Muscle of leg (tissue), 3 donors: ENCODE measurements at regions not wholly inside any gene's neighbourhood (a gene's known extent, or its start where the extent isn't known, plus 50 kb on each side); places are given as distances from the start of the nearest gene placed in this dataset.

Experiments
- DNase-seq: peaks from one replicate; pipeline ENCODE4 v3.0.0; 2013
- H3K27ac ChIP-seq: one replicate; pipeline ENCODE4 v1.5.1; 2013; ENCODE audit warnings: mild to moderate bottlenecking, low read length, control low read depth
- H3K27me3 ChIP-seq: one replicate; pipeline ENCODE4 v1.6.1; 2013; ENCODE audit warnings: low read length; ENCODE audit not compliant: control insufficient read depth, insufficient read depth
- H3K36me3 ChIP-seq: one replicate; pipeline ENCODE4 v1.6.1; 2013; ENCODE audit warnings: low read length; ENCODE audit not compliant: control insufficient read depth, insufficient read depth
- H3K4me1 ChIP-seq: one replicate; pipeline ENCODE4 v1.6.1; 2013; ENCODE audit warnings: low read length; ENCODE audit not compliant: control insufficient read depth, insufficient read depth
- H3K4me3 ChIP-seq: one replicate; pipeline ENCODE4 v1.5.1; 2013; ENCODE audit warnings: low read length, control low read depth
- H3K9me3 ChIP-seq: replicated peaks from 2 replicates; pipeline ENCODE4 v1.6.1; 2013; ENCODE audit warnings: low read depth, low read length; ENCODE audit not compliant: control insufficient read depth
- WGBS: methylation state at CpG from one replicate; pipeline ENCODE4 v1.1.5; 2013; ENCODE audit warnings: missing lambda C conversion rate; ENCODE audit not compliant: insufficient coverage; 5-methylcytosine and 5-hydroxymethylcytosine counted together

DNA sequence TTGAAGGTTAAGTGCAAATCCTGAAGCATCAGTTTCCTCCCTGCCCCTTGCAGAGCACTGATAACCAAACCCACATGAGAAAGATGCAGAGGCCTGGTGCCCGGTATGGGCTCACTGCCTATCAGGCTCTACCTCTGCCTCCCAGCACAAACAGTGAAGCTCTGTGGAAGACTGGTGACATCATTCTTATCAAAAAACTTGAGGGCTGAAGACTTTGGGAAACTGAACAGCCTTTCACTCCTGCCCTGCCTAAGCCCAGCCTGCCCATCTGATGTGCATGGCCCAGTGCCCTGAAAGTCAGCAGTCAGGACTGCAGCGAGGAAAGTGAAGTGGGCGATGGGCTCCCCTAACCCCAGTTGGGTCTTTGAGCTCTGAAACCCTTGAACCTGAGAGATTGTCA is 174.8 kb upstream of the ARL4C start:
- WGBS = 88% methylated on average over 3 of the region's 3 CpGs
- peaks cover 9% of the 10 kb centered on the region for H3K4me1 ChIP-seq
- no peak overlapping the region for H3K27ac ChIP-seq
- H3K9me3 ChIP-seq = peaks cover 3% of the 10 kb centered on the region
- H3K4me3 ChIP-seq = no peak overlapping the region
- no peaks in the 10 kb centered on the region for H3K27me3 ChIP-seq
- H3K36me3 ChIP-seq = no peaks in the 10 kb centered on the region
- no peak for DNase-seq

GRCh38 chr2:234671231-234671630 is 174.3 kb upstream of the ARL4C start:
- Histone ChIP-seq H3K4me1 (peaks cover 6% of the 10 kb centered on the region), H3K4me3 (no peak overlapping the region), H3K27ac (no peak overlapping the region), H3K36me3 (no peaks in the 10 kb centered on the region), H3K9me3 (peaks cover 3% of the 10 kb centered on the region), H3K27me3 (no peaks in the 10 kb centered on the region)
- DNase-seq = no peak
- no CpG with 5 or more reads among the region's 3 CpGs for WGBS

- no peak overlapping the region for H3K4me3 ChIP-seq
Measured at GRCh38 chr2:234670806-234671205, 173.9 kb upstream of the ARL4C start.

GRCh38 chr2:234670052-234670451 is 173.2 kb upstream of the ARL4C start:
- DNase-seq = no peak

More at GRCh38 chr2:234670806-234671205, 173.9 kb upstream of the ARL4C start:
- Histone ChIP-seq H3K4me1 (peaks cover 6% of the 10 kb centered on the region), H3K9me3 (peaks cover 3% of the 10 kb centered on the region), H3K27ac (no peak overlapping the region), H3K36me3 (no peaks in the 10 kb centered on the region), H3K27me3 (no peaks in the 10 kb centered on the region)
- 63% methylated on average over 7 of the region's 7 CpGs for WGBS
- no peak for DNase-seq

DNA sequence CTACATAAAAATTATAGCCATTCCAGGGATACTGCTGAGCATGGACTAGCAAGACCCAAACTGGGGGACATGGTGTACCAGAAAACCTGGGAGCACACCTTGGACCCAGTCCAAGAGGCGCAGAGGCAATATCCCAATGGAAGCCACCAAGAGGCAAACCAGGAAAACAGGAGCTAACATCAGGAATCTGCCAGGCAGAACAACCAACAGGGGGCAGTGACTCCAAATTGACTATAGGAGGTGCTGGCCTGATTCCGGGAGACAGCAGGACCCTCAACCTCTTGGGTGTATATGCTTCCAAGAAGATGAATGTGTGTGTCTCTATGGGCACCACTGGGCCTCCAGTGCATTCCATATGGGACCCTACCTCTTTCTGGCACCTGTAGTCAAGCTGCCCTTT is 172.7 kb upstream of the ARL4C start:
- WGBS = 64% methylated on average over 1 of the region's 2 CpGs
- no peak for DNase-seq
- H3K36me3 ChIP-seq = no peaks in the 10 kb centered on the region
- H3K27ac ChIP-seq = peak overlapping the region; percentile 75
- H3K9me3 ChIP-seq = peaks cover 3% of the 10 kb centered on the region
- H3K4me1 ChIP-seq = peaks cover 6% of the 10 kb centered on the region
- H3K4me3 ChIP-seq = no peak overlapping the region
- no peaks in the 10 kb centered on the region for H3K27me3 ChIP-seq

More at GRCh38 chr2:234670052-234670451, 173.2 kb upstream of the ARL4C start:
- no CpG with 5 or more reads among the region's 3 CpGs for WGBS
- peaks cover 6% of the 10 kb centered on the region for H3K4me1 ChIP-seq
- H3K9me3 ChIP-seq = peaks cover 3% of the 10 kb centered on the region
- no peaks in the 10 kb centered on the region for H3K27me3 ChIP-seq
- no peak overlapping the region for H3K27ac ChIP-seq
- no peak overlapping the region for H3K4me3 ChIP-seq
- no peaks in the 10 kb centered on the region for H3K36me3 ChIP-seq

- WGBS = no CpG with 5 or more reads among the region's 2 CpGs
- H3K4me1 ChIP-seq = peaks cover 6% of the 10 kb centered on the region
- no peaks in the 10 kb centered on the region for H3K36me3 ChIP-seq
- no peak overlapping the region for H3K4me3 ChIP-seq
- H3K9me3 ChIP-seq = peaks cover 7% of the 10 kb centered on the region
- no peaks in the 10 kb centered on the region for H3K27me3 ChIP-seq
- peak overlapping the region; percentile 75 for H3K27ac ChIP-seq
- DNase-seq = peak; percentile 40
Measured at GRCh38 chr2:234669001-234669400, 172.1 kb upstream of the ARL4C start.

DNA sequence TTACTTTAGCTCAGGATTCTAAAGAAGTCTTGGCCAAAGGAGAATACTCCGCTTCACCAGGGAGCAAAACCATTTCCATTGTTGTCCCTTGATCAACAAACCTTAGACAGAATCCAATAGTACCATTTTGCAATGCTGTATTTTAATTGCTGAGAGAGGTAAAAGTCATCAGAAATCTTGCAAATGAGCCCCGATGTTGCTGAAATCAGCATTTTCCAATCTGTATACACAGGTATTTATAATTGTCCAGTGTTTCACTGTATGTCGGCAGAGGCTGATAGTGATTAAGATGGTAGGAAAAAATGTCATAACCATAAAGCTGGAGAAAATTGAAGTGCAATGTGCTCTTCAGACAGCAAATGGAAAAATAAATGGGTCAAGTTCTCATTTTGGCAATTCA is 170.0 kb upstream of the ARL4C start:
- DNase-seq = no peak

DNA sequence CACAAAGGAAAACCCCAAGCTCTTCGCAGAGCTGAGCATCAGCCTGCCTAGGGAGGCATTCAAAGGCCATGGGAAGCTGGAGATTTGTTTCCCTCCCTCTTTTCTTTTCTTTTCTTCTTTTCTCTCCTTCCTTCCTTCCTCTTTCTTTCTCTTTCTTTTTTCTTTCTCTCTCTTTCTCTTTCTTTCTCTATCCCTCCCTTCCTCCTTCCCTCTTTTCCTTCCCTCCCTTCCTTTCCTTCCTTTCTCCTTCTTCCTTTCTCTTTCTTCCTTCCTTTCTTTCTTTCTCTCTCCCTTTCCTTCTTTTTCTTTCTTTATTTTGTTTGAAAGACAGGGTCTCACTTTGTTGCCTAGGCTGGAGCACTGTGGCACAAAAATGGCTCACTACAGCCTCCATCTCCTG is 168.4 kb upstream of the ARL4C start:
- no peak overlapping the region for H3K27ac ChIP-seq
- no peaks in the 10 kb centered on the region for H3K27me3 ChIP-seq
- no peak overlapping the region for H3K4me3 ChIP-seq
- H3K36me3 ChIP-seq = no peaks in the 10 kb centered on the region
- peaks cover 9% of the 10 kb centered on the region for H3K4me1 ChIP-seq
- DNase-seq = no peak
- WGBS = 100% methylated on average over 1 of the region's 1 CpG
- H3K9me3 ChIP-seq = peaks cover 4% of the 10 kb centered on the region

More for the DNA sequence above, 170.0 kb upstream of the ARL4C start:
- H3K4me3 ChIP-seq = no peak overlapping the region
- WGBS = no CpG with 5 or more reads among the region's 3 CpGs
- H3K9me3 ChIP-seq = peaks cover 4% of the 10 kb centered on the region
- peaks cover 6% of the 10 kb centered on the region for H3K4me1 ChIP-seq
- no peak overlapping the region for H3K27ac ChIP-seq
- H3K27me3 ChIP-seq = no peaks in the 10 kb centered on the region
- no peaks in the 10 kb centered on the region for H3K36me3 ChIP-seq

GRCh38 chr2:234661849-234662248 is 165.0 kb upstream of the ARL4C start:
- Histone ChIP-seq H3K9me3 (peaks cover 4% of the 10 kb centered on the region), H3K27ac (no peak overlapping the region)
- WGBS = 0% methylated on average over 1 of the region's 2 CpGs

GRCh38 chr2:234661175-234661574 is 164.3 kb upstream of the ARL4C start:
- Histone ChIP-seq H3K9me3 (peaks cover 4% of the 10 kb centered on the region), H3K4me1 (peaks cover 3% of the 10 kb centered on the region), H3K27me3 (peaks cover 3% of the 10 kb centered on the region), H3K27ac (no peak overlapping the region), H3K4me3 (no peak overlapping the region), H3K36me3 (no peaks in the 10 kb centered on the region)
- WGBS = 31% methylated on average over 3 of the region's 3 CpGs
- peak; percentile 83 for DNase-seq

More at GRCh38 chr2:234661849-234662248, 165.0 kb upstream of the ARL4C start:
- no peak for DNase-seq
- H3K4me3 ChIP-seq = no peak overlapping the region
- peaks cover 3% of the 10 kb centered on the region for H3K4me1 ChIP-seq
- no peaks in the 10 kb centered on the region for H3K27me3 ChIP-seq
- H3K36me3 ChIP-seq = no peaks in the 10 kb centered on the region

GRCh38 chr2:234655706-234656105 is 158.8 kb upstream of the ARL4C start:
- H3K27ac ChIP-seq = no peak overlapping the region
- H3K36me3 ChIP-seq = no peaks in the 10 kb centered on the region
- H3K4me3 ChIP-seq = no peak overlapping the region
- H3K27me3 ChIP-seq = peaks cover 3% of the 10 kb centered on the region
- H3K4me1 ChIP-seq = no peaks in the 10 kb centered on the region
- H3K9me3 ChIP-seq = no peaks in the 10 kb centered on the region
- DNase-seq = no peak
- WGBS = no CpG with 5 or more reads among the region's 2 CpGs
